Inflammatory macrophage (primary cell): ENCODE measurements at regions not wholly inside any gene's neighbourhood (a gene's known extent, or its start where the extent isn't known, plus 50 kb on each side); places are given as distances from the start of the nearest gene placed in this dataset.

Experiments
- DNase-seq, 2 donors: peaks; one replicate each; pipeline ENCODE4 v3.0.0-alpha.2; 2020 to 2022

DNA sequence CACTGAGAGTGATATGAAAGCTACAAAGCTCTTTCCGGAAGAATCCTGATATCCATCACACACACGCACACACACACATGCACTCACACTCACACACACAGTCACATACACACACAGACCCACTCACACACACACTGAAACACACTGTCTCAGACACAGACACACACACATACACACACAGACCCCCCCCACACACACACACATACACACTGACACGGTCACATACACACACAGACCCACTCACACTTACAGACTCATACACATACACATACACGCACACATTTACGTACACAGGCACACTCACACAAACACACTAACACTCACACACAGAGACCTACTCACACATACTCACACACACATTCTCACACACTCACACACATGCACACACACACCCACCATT is 58.6 kb downstream of the LIG4 start:
- DNase-seq, result no peak

DNA sequence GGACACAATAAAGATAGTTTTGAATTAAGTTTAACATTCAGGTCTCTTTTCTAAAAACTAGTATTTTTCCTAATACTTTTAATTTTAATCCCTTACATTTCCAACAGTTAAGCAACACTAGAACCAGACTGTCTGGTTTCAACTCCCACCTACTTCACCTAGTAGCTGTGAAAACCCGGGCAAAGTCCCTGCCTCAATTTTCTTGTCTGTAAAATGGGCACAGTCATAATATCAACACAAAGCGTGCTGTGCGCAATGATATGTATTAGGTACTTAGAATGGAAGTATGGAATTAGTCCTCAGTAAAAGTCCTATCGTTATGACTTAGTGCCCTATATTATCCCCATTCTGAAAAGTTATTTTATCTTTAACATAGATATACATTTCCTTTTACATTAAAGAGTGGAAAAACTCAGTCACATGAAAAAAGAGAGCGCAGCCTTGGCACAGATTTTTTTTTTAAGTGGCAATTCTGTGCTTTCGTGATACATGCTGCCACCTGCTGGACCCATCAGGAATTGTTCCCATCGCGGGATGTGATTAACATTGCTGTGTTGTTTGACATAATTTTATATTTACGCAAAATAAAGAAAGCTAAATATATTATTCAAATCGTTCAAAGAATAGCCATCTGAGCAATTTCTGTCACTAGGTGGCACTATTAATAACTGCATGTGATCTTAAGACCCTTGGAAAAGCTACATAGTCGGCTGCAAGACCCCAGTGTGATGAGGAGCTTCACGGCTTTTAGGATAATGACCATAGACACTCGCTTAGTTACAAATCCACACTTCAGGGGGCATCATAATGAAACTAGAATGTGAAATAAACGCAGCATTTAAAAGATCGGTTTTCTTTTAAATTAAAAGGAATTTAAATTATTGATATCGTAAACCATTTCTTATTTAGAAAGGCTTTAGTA is 59.9 kb downstream of the LIG4 start:
- peak; percentile 16 to 42 for DNase-seq

DNA sequence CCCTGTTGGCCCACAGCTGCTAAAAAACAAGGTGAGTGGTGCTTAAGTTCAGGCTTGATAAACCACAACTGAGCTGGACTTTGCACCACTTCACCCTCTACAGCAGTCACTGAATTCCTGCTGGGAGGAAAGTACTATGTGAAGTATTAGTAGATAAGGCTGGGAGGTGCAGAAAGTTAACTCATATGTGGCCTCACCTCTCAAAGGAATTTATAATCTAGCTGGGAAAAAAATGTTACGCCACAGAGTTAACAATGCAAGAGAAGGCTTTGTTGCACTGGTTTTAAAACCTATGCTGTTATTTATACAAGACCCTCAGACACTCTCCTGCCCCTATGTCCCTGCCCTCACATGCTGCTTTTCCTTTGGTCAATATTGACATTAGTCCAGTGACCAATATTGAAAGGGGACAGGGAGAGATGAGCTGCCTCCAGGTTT is 60.9 kb downstream of the LIG4 start:
- DNase-seq, result no peak

DNA sequence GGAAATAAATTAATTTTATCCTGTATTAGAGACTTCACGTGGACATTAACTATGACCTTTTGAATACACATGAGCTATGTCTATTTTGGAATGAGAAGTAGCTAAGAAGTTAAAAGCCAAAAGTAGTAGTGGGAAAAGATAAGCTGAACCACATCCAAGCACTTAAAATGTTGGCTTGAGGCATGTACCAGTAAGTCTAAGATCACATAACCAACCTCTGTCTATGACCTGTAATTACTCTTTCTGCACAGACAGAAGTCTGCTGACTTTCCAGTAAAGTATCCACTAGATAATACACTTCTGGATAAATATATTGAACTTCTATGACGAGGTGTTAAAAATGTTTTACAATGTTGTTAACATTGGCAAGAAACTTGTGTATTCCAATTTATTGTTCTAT is 68.7 kb downstream of the LIG4 start:
- no peak for DNase-seq

DNA sequence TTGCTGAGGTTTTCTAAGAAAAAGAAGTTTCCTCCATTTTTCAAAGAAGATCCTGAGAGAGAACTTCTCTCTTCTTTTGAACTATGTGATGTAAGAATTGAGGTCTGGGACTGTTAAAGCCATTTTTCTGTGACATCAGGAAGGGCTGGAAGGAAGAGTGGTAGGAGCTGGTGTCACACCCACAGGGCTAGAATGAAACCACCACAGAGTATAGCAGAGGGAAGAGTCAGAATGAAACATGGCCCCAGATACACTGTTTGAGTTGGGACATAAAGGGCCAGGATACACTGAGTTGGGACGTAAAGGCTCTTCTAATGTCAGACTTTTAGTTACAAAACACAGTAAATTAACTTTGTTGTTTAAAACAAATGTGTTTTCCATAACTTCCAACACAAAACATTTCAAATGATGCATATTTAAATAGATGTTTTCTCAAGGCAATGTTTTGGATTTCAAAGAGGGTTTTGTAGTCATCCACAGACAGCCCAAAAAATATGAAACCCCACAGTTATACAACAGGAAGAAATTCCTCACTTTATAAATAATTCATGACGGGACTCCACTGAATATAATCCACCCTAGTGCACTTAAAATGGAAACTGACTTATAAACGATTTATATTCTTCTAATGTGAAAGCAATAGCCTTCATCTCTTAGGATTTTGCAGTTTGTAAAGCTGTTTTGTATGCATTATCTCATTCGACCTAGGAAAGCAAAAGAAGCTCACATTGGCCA is 72.5 kb downstream of the LIG4 start:
- DNase-seq, result no peak

DNA sequence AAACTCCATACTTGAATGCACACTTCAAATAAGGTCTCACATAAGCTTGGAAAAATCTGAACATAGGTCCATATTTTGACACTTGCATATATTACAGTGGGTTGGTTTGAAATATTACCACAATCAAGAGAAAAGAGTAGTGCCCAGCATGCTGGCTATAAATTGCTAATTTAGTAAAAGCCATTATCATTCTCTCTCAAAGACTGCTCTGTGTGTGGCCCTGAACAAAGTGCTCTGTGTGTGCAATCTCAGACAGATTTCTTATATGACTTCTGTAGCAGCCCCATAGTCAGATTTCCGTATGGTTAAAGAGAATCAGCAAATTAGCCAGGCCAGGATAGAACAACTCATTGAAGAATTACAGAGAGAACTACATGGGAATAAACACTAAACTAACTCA is 78.2 kb downstream of the LIG4 start:
- no peak for DNase-seq

DNA sequence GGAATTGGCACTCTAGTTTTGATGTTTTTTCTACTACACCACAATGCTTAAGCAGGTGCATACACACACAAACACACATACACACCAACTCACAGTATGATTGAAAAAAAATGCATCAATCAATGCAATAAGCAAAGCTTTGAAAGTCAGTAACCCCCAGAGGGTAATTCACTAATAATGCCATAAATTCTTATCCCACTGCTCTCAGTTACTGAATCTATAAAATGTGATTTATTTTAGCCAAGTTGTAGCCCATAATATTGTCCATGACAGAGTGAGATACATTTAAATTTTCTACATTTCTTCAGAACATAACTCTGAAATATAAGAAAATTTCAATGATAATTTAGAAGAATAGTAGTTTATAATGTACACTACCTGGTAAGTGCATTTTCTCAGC is 87.9 kb downstream of the LIG4 start:
- DNase-seq, result no peak

DNA sequence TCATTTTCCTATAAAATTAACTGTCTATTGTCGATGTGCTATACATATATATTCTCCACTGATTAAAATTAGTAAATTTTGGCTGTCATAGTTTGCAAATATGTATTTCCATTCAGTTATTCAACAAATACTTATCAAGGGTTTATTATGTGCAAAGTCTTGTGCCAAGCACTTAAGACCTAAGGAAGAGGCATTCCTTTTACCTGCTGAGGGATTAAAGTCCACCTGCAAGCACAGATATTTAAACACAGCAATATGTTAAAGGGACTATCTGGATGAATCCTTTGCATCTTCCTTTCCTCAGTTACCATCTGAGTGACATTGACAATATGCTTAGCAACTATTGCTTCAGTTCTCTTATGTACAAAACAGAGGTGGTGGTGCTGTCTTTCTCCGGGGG is 89.3 kb downstream of the LIG4 start:
- DNase-seq, result no peak

DNA sequence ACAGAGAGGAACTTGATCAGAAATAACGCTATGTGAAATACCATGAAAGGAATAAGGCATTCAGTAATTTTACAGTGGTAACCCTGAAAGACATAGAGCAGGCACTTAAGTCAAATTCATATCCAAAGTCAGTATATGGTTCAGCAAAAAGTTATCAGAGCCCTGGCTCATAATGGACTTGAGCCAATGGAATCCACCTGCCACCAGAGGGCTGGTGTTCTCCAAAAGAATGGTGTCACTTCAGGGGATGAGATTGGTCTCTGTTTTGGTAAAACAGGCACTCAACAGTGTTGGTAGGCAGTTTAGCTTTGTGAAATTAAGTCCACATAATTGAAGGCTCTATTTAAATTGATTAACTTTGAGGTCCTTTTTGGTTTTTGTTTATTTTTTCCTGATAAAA is 93.9 kb downstream of the LIG4 start:
- DNase-seq, result no peak

DNA sequence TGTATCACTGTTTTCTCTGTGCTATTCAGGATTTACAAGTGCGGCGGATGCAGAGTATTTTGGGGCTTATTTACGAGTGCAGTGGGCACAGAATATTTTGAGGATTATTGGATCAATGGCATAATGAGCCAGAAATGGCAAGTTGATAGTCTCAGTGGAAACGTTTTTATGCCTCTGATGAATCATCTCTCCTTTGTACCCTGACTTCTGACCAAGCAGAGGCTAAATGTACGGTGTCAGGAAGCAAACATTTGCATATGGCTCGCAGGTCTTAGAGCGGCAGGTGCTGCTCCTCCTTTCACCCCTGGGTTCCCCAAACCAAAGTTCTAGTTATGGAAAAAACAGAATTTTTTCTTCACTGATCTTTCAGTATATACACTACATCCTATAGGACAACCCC is 94.5 kb downstream of the LIG4 start:
- no peak for DNase-seq

DNA sequence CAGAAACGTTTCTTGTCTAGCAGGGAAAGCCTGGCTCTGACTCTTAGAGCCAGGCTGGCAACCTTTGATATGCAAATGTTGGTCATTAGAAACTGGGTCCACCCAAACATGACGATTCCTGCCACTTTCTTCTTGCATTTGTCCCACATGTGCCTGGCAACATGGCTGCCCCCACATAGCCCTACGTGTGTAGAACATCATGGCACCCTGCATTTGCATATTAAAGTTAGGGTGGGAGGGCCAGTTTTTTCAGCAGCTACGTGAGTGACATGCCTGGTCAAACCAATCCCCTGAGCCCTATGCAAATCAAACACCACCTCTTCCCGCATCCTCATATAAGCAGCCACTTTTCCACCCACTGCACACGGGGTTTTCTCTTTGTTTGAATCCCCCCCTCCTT is 95.0 kb downstream of the LIG4 start:
- no peak for DNase-seq

DNA sequence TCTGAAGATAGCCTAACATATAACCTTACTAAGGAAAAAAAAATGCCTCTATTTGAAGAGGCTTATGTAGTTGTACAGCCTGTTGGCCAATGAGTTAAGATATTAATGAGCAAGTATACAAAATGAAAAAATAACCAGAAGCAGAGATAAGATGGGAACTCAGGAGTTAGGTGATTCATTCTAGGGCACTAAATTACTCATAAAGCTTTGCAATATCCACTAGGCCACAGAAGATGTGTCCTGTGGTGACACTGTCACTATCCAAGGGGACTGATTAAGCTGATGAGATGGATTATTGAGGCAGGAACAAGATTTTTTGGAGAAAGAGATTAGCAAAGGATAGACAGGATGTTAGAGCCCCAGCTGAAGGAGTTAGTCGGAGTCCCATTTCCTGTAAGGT is 99.6 kb downstream of the LIG4 start:
- DNase-seq, result no peak

DNA sequence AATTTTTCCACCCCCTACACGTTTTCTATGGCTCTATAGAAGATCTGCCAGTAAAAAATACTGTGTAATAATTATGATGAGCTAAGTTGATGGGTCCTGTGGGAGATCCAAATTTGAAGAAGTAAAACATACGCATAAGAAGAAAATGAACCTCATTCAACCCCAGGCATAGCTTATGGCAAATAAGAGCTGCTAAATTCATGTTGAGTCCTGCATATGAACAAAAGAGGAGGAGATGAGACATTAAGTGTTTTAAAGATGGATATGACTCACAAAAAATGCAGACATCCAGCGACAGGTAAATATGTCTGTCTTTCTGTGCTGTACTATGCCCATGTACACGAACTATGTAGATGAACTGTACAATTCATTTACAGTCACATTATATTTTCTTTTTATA is 101.9 kb downstream of the LIG4 start:
- no peak for DNase-seq

DNA sequence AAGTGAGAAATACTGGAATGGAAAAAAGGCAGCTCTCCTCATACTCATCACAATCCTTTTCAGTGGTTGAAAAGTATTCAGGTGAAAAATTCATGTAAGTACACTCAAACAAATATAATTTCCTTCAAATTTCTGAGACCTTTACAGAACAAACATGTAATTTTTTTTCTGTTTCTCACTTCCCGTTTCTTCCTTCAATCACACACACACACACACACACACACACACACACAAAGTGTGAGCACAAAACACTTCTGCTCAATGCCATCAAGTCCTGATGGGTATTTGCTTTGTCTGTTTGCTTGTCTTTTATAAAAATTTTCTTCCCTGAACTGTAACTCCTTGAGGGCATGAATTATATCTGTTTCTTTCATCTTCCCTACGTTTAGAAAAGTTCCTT is 110.6 kb downstream of the LIG4 start:
- DNase-seq, result no peak

DNA sequence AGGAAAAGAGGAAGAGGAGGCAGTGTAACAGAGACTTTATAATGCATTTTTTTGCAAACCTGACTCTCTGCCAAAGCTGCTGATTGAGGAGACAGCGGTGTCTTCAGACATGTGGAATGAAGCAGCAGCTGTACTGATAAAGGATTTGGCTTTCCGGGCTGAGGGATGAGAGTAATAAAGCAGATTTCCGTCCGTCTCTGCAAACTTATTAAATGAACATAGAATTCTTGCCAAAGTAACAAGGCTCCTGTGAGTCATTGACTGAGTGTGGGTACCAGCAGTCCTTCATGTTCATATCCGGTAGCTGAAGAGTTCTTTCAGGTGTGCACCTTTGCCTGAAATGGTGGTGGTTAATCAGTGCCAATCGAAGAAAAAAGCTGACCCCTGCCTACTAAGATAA is 112.6 kb downstream of the LIG4 start:
- DNase-seq, result no peak

DNA sequence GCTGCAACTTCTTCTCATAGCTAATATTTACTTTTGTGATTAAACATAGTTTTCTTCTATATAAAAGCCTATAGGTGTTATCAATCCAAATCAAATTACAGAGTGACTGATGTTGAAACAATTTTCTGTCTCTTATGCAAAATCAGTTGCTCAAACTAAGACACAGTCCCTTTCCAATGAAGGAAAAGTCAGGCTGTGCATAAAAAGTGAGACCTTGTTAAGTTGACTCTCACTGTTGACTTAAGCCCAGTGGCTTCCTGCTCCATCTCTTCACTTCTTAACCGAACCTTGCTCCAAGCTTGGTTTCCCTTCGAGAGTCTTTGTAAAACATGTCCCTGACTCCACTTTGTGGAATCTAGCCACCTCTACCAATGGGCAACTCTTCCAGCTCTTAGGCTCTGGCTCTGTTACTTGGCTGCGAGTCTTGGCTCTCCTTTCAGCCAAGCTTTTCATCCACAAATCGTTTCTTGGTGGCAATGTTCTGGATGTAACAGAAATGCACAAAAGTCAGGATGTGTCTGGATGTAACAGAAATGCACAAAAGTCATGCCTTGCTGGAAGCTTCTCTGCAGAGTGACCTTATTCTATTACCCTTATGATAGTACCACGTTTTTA is 118.9 kb downstream of the LIG4 start:
- no peak for DNase-seq

DNA sequence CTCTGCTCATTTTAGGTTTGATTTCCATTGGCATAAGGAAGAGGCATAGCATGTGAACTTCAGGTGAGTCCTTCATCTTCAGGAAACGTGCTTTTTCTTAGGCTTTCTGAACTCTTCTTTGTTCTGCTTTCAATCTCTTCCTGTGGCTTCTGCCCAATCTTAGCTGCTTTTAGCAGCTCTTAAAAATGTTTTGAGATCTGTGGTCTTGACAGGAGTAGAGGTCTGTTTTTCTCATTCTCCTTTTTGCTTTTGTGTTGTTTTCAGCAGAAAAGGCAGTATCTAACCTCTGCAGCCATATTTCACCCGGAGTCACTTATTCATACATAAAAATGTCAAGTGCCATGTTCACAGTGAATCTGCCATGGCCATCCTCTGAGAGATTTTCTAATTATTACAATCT is 120.3 kb downstream of the LIG4 start:
- DNase-seq, result no peak

DNA sequence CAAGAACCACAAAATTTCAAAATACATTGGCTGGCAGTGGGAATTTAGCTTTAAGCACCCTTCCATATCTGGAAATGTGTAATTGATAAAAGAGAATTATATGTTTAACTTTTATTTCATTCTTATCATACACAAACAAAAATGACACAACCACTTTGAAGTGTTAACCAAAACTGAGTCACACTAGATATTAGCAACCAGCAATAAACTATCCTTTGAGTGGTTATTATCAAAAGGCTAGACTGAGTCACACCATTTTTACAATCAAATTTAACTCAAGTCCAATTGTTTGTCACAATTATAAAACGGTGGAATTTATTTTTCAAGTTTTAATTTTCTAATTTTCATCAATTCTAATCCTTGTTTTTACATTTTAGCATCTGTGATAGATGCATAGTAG is 121.7 kb downstream of the LIG4 start:
- no peak for DNase-seq

DNA sequence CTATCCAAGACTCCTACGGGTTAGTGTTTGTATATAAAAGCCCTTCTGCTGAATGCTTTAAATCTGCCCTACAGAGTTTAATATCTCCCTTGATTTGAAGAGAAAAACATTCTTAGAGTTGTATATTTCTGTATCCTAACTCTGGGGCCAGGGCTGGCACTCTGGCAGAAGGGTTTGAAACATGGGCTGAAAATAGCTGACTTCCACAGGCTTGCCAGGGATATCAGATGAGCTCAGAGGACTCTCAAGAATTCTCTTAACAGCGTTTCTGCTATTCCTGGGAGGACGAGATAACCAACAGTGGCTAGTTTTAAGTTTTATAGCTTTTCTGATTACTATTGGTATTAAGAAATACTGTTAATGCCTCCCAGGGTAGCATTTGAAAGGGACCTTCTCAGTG is 127.5 kb downstream of the LIG4 start:
- DNase-seq, result no peak

DNA sequence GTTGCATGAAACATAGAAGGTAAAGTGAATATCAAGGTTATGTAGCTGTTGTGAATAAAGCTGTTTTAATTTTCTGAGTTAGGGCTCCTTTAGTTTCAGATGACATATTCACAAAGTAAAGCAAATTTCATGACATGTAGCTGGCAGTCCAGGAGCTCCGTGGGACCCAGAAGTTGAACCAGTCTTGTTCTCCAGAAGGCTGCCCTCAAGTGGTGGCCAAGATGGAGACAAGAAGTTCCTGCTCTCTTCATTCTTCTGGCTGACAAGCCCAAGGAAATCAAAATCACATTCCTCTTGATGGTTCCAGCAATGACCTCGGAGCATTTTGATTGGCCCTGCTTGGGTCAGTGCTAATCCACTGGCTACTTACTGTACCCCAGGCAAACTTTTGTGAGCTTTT is 128.7 kb downstream of the LIG4 start:
- DNase-seq, result no peak

DNA sequence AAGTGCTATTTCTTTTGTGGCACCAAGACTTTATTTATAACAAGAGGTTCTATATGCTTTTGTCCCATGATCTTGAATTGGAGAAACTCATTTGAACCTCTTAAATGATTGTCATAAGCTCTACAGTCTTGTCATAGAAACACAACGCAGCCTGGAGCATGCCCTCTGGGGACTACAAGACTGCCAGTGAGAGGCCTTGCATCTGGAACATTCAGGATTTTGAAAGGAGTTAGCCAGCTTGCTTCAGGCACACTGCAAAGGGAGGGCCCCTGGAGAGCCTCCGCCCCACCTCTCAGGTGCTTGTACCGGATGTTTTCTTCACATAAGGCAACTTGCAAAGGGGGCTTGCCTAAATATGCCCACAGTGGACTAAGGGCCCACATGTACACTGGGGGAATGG is 130.5 kb downstream of the LIG4 start:
- DNase-seq, result no peak

DNA sequence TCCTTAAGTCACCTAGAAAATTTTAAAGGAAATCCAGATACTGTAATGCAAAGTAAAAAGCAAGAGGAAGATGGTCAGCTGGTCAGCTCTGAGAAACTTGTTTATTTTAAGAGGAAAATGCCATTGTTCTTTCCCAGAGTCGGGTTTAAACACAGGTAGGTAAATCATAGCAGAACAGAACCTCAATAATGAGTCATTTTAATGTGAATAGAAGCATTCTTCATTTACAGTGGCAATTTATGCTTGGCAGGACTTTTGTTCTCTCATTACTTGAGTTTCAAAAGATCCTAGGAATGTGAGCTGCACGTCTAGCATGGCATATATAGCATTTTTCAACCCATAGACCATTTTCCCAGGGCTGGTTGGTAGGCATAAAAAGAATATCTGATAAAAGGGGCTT is 132.3 kb downstream of the LIG4 start:
- no peak for DNase-seq

DNA sequence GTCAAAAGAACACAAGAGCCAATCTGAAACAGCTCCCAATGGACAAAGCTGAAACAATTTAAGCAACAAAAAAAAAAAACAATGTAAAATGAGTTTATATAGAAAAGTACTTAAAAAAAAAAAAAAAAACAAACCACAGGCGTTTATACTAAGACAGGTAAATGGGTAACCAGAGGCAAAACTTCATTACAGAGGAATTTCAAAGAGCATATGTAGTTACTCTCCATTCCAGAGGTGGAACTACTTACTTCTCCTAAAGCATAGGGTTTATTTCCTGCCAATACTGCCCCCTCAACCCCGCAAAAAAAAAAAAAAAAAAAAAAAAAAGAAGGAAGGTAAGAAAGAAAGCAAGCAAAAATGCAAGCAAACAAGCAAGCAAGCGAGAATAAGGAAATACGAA is 132.9 kb downstream of the LIG4 start:
- DNase-seq, result no peak

DNA sequence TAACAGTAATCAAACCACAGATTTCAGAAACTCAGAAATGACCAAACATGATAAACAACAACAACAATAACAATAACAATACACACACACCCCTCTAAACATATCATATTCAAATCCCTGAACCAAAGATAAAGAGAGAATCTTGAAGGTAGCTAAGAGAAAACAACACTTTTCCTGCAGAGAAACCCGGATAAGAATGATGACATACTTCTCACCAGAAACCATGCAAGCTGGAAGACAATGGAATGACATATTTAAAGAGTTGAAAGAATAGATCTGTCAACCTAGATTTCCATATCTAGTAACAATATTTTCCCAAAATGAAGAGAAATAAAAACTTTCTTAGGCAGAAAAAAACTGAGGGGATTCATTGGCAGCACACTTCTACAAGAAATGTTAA is 138.1 kb downstream of the LIG4 start:
- DNase-seq, result no peak
